OCI-LY3 (cell line): ENCODE measurements at regions not wholly inside any gene's neighbourhood (a gene's known extent, or its start where the extent isn't known, plus 50 kb on each side); places are given as distances from the start of the nearest gene placed in this dataset.

Source experiments
- H2AFZ ChIP-seq: fragments of 200-600, 300-600 bp; shearing (Covaris generic); 2 replicates; pipeline ENCODE4 v1.6.0; 2014; ENCODE audit warnings: antibody characterized with exemption, low read depth, low read length
- H3K27ac ChIP-seq: fragments of 200-600, 300-600 bp; sonication (generic); 2 replicates; pipeline ENCODE4 v1.5.1; 2014; ENCODE audit warnings: mild to moderate bottlenecking, low read length, moderate library complexity, mixed read lengths
- H3K27me3 ChIP-seq: fragments of 200-600, 300-600 bp; sonication (generic); 2 replicates; pipeline ENCODE4 v1.6.1; 2014; ENCODE audit warnings: low read depth, low read length, mixed read lengths
- H3K36me3 ChIP-seq: fragments of 200-600, 300-600 bp; sonication (generic); replicated peaks from 2 replicates; pipeline ENCODE3; 2014; ENCODE audit warnings: low read depth, low read length, mixed read lengths
- H3K4me1 ChIP-seq: fragments of 300-600, 200-600 bp; sonication (generic); 2 replicates; pipeline ENCODE4 v1.6.1; 2014; ENCODE audit warnings: low read length, mixed read lengths
- H3K4me2 ChIP-seq: fragments of 200-600, 300-600 bp; sonication (generic); 2 replicates; pipeline ENCODE4 v1.6.1; 2014; ENCODE audit warnings: low read length, mixed read lengths
- H3K4me3 ChIP-seq: fragments of 300-600, 200-600 bp; sonication (generic); 2 replicates; pipeline ENCODE4 v1.5.1; 2014; ENCODE audit warnings: antibody characterized with exemption, mild to moderate bottlenecking, low read length, moderate library complexity
- H3K79me2 ChIP-seq: fragments of 300-600, 200-600 bp; shearing (Covaris generic); 2 replicates; pipeline ENCODE4 v1.6.1; 2014; ENCODE audit warnings: mild to moderate bottlenecking, low read length, mixed read lengths
- H3K9ac ChIP-seq: fragments of 300-600, 200-600 bp; shearing (Covaris generic); 2 replicates; pipeline ENCODE4 v1.6.0; 2014; ENCODE audit warnings: mild to moderate bottlenecking, low read length, moderate library complexity
- H3K9me3 ChIP-seq: fragments of 200-600, 300-600 bp; shearing (Covaris generic); 2 replicates; pipeline ENCODE4 v1.6.1; 2014; ENCODE audit warnings: low read length, mixed read lengths; ENCODE audit not compliant: insufficient read depth
- H4K20me1 ChIP-seq: fragments of 200-600, 300-600 bp; sonication (generic); 2 replicates; pipeline ENCODE4 v1.6.1; 2016; ENCODE audit warnings: low read length, mixed read lengths; ENCODE audit not compliant: insufficient read depth
- CTCF ChIP-seq: fragments of 200-600, 300-600 bp; sonication (generic); IDR thresholded peaks from 2 replicates; pipeline ENCODE4 v1.5.1; 2014; ENCODE audit warnings: antibody characterized with exemption, low read length, low read depth
- EZH2phosphoT487 ChIP-seq: fragments of 200-600 bp; shearing (Covaris generic); IDR thresholded peaks from 2 replicates; pipeline ENCODE4 v1.6.1; 2018; ENCODE audit warnings: antibody characterized with exemption, mixed run types, low read depth

DNA sequence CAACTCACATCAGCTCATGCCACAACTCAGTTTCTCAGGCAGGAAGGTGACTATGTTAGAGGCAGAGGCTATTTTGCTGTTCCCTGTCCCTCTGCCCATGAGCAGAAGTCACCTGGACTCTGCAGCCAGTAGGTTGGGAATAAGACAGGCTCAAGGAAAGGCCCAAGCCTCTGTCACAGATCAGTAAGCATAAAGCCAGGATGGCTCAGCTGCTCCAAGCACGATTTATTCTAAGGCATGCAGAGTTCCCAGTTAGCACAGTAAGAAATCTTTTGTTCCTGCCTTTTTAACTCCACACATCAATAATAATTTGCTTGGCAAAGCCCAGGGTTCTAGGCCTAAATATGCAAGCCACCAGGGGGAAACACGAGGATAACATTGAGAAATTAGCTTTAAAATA is 249.0 kb upstream of the ADRA1B start:
- H3K9ac ChIP-seq = no peak overlapping the region
- no peak overlapping the region for H3K4me3 ChIP-seq
- no peaks in the 10 kb centered on the region for H3K27me3 ChIP-seq
- H4K20me1 ChIP-seq = no peaks in the 10 kb centered on the region
- no peaks in the 10 kb centered on the region for H3K79me2 ChIP-seq
- H3K36me3 ChIP-seq = no peaks in the 10 kb centered on the region
- H3K4me1 ChIP-seq = no peaks in the 10 kb centered on the region
- no peak overlapping the region for H3K27ac ChIP-seq
- H2AFZ ChIP-seq = no peak overlapping the region
- TF ChIP-seq EZH2phosphoT487 (no peak), CTCF (no peak)
- no peak overlapping the region for H3K4me2 ChIP-seq
- no peaks in the 10 kb centered on the region for H3K9me3 ChIP-seq

GRCh38 chr5:159668556-159668955 is 247.7 kb upstream of the ADRA1B start:
- Histone ChIP-seq H3K79me2 (no peaks in the 10 kb centered on the region), H3K4me1 (peaks cover 12% of the 10 kb centered on the region), H3K36me3 (peaks cover 6% of the 10 kb centered on the region), H4K20me1 (no peaks in the 10 kb centered on the region), H3K9me3 (peaks cover 8% of the 10 kb centered on the region; the same call in 1 of the 2 replicates), H3K27me3 (no peaks in the 10 kb centered on the region), H3K27ac (no peak overlapping the region), H3K4me2 (no peak overlapping the region), H3K9ac (no peak overlapping the region), H2AFZ (no peak overlapping the region), H3K4me3 (no peak overlapping the region)
- no peak for TF ChIP-seq EZH2phosphoT487
- no peak for TF ChIP-seq CTCF

- Histone ChIP-seq H3K36me3 (peaks cover 12% of the 10 kb centered on the region), H4K20me1 (no peaks in the 10 kb centered on the region), H3K4me3 (no peak overlapping the region), H3K27me3 (no peaks in the 10 kb centered on the region), H3K79me2 (no peaks in the 10 kb centered on the region), H3K9ac (no peak overlapping the region), H3K9me3 (peaks cover 15% of the 10 kb centered on the region; the same call in 1 of the 2 replicates), H3K4me2 (no peak overlapping the region), H3K27ac (no peak overlapping the region), H2AFZ (no peak overlapping the region), H3K4me1 (peaks cover 16% of the 10 kb centered on the region)
- TF ChIP-seq EZH2phosphoT487 (no peak), CTCF (no peak)
These were observed 246.7 kb upstream of the ADRA1B start for GRCh38 chr5:159669559-159669958.

- Histone ChIP-seq H4K20me1 (no peaks in the 10 kb centered on the region), H2AFZ (no peak overlapping the region), H3K27ac (no peak overlapping the region), H3K36me3 (peaks cover 20% of the 10 kb centered on the region), H3K4me2 (no peak overlapping the region), H3K4me1 (peaks cover 16% of the 10 kb centered on the region), H3K79me2 (no peaks in the 10 kb centered on the region), H3K9ac (no peak overlapping the region), H3K27me3 (no peaks in the 10 kb centered on the region), H3K4me3 (no peak overlapping the region), H3K9me3 (peaks cover 25% of the 10 kb centered on the region; the same call in 1 of the 2 replicates)
- no peak for TF ChIP-seq CTCF
- no peak for TF ChIP-seq EZH2phosphoT487
These were observed 244.4 kb upstream of the ADRA1B start for GRCh38 chr5:159671886-159672285.
